Kidney epithelial cell (primary cell): ENCODE measurements at regions not wholly inside any gene's neighbourhood (a gene's known extent, or its start where the extent isn't known, plus 50 kb on each side); places are given as distances from the start of the nearest gene placed in this dataset.

ENCODE experiments used
- DNase-seq: peaks from one replicate; pipeline ENCODE4 v3.0.0-alpha.2; 2010; ENCODE audit warnings: low read depth
- H3K27me3 ChIP-seq: 2 replicates; pipeline ENCODE4 v1.6.0; 2011; ENCODE audit warnings: low read length; ENCODE audit not compliant: control insufficient read depth, insufficient read depth
- H3K36me3 ChIP-seq: 2 replicates; pipeline ENCODE4 v1.5.1; 2011; ENCODE audit warnings: low read length; ENCODE audit not compliant: control insufficient read depth, insufficient read depth
- H3K4me3 ChIP-seq: 2 replicates; pipeline ENCODE4 v1.5.1; 2011; ENCODE audit warnings: low read depth, mild to moderate bottlenecking, control low read depth, low read length
- TF ChIP-seq, protein P1 (sequence below): IDR thresholded peaks from 2 replicates; pipeline ENCODE4 v1.5.1; 2011; ENCODE audit warnings: mild to moderate bottlenecking, moderate library complexity, low read length, control low read depth, inconsistent platforms; ENCODE audit not compliant: insufficient read depth, poor library complexity, severe bottlenecking

DNA sequence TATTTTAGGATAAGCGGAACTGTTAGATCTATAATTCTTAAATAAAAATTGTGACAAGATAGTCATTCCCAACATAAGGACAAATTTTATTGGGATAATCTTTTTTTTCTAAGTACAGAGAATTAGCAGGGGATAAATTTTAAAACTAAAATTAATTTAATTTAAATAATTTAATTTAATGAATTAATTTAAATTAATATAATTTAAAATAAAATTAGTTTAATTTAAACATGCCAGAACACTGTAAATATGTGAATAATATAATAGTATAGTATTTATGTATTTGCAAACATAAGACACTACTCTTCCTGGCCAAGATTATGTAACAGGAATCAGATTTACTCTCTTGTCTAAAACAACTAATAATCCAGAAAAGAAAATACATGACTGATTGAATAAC is 1055.9 kb downstream of the PDHA2 start:
- Histone ChIP-seq H3K36me3 (no peaks in the 10 kb centered on the region), H3K4me3 (no peak overlapping the region), H3K27me3 (no peaks in the 10 kb centered on the region)
- TF ChIP-seq, protein P1, sequence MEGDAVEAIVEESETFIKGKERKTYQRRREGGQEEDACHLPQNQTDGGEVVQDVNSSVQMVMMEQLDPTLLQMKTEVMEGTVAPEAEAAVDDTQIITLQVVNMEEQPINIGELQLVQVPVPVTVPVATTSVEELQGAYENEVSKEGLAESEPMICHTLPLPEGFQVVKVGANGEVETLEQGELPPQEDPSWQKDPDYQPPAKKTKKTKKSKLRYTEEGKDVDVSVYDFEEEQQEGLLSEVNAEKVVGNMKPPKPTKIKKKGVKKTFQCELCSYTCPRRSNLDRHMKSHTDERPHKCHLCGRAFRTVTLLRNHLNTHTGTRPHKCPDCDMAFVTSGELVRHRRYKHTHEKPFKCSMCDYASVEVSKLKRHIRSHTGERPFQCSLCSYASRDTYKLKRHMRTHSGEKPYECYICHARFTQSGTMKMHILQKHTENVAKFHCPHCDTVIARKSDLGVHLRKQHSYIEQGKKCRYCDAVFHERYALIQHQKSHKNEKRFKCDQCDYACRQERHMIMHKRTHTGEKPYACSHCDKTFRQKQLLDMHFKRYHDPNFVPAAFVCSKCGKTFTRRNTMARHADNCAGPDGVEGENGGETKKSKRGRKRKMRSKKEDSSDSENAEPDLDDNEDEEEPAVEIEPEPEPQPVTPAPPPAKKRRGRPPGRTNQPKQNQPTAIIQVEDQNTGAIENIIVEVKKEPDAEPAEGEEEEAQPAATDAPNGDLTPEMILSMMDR = no peak
- DNase-seq = no peak

DNA sequence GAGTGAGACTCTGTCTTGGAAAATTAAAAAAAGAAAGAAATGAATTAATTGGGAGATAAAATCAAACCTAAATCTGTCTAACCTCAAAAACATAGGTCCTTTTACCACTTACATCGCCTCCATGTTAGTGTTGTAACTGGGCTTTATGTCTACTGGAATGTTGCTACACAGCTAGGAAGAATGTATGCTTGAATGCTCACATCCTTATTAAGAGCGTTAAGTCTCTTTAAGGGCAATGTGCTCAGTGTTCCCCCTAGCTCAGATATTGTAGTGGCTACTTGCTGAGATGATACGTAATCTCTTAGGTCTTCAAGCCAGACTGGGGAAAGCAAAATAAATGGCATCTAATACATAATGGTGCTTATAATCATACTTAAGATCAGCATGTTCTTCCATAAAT is 1072.8 kb downstream of the PDHA2 start:
- Histone ChIP-seq H3K36me3 (no peaks in the 10 kb centered on the region), H3K4me3 (no peak overlapping the region), H3K27me3 (no peaks in the 10 kb centered on the region)
- TF ChIP-seq, protein P1 = no peak
- no peak for DNase-seq

DNA sequence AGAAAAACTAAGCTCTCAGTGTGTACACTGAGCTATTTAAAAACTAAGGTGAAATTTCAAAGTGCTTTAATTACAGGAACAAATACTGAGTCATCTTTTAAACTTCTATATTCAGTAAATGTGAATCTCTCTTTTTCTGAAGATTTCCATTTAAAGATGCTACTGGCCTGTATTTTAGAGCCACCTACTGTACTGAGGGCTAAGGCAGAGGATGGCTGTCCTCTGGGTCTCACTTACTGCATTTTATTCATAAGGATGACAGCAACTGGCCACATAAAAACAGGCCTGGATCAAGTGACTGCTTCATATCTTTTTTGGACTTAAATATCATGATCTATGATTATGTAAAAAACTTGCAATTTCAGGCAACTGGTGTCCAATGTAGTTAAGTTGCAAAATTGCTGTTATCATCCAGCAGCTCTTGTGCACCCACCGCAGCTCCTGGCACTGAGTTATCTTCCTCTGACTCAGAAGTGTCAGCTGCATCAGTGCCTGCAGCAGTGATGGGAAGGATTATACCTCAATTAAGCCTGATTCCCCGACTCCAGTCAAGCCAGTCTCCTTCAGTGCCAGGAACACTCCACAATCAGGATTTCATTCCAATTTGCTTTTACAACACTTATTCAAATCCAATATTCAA is 1073.7 kb downstream of the PDHA2 start:
- H3K36me3 ChIP-seq = no peaks in the 10 kb centered on the region
- DNase-seq = peak; percentile 2
- TF ChIP-seq, protein P1 = no peak

DNA sequence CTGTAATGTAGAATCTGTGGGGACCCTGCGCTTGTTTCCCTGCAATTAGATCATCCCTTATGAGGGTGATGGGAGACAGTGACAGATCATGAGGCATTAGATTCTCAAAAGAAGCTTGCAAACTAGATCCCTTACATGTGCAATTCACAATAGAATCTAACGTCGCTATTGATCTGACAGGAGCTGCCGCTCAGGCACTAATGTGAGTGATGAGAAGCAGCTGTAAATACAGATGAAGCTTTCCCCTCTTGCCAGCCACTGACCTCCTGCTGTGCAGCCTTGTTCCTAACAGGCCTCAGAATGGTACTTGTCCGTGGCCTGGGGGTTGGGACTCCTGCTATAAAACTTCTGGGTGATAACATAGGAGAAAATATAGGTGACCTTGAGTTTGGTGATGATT is 1076.8 kb downstream of the PDHA2 start:
- no peak overlapping the region for H3K4me3 ChIP-seq
- TF ChIP-seq, protein P1 = no peak
- no peak for DNase-seq
- no peaks in the 10 kb centered on the region for H3K27me3 ChIP-seq
- no peaks in the 10 kb centered on the region for H3K36me3 ChIP-seq

More for the DNA sequence above, 1073.7 kb downstream of the PDHA2 start:
- H3K27me3 ChIP-seq = no peaks in the 10 kb centered on the region
- no peak overlapping the region for H3K4me3 ChIP-seq

DNA sequence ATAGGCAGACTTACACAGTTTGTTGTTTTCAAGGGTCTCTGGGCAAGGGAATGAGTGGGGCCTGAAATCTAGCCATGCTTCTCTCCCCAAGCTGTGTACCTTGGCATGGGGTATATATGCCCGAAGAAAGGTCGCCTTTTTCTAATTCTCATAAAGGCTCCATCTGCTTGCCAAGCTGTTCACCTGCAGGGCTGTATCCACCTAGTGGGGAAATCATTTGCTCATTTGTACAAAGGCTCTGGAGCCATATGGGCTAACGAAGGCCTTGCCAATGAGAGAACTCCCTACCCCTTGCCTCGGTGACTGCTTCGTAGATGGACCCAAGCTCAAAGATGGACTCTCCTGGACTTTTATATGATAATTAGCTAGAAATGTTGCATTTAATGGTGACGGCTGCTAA is 1097.0 kb downstream of the PDHA2 start:
- TF ChIP-seq, protein P1 = no peak
- Histone ChIP-seq H3K27me3 (no peaks in the 10 kb centered on the region), H3K4me3 (no peak overlapping the region), H3K36me3 (no peaks in the 10 kb centered on the region)
- DNase-seq = no peak

DNA sequence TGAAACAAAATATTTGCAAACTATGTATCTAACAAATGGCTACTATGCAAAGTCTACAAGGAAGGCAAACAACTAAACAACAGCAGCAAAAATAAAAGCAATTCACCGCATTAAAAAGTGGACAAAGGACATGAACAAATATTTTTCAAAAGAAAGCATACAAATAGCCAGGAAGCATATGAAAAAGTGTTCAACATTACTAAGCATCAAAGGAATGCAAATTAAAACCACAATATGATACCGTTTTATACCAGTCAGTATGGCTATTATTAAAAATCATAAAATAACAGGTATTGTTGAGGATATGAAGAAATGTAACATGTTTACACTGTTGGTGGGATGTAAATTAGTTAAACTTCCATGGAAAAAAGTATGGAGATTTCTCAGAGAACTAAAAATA is 1106.7 kb downstream of the PDHA2 start:
- H3K4me3 ChIP-seq = no peak overlapping the region
- H3K36me3 ChIP-seq = no peaks in the 10 kb centered on the region
- no peak for DNase-seq
- no peaks in the 10 kb centered on the region for H3K27me3 ChIP-seq
- TF ChIP-seq, protein P1 = no peak
